Glutamatergic neuron (in vitro differentiated cells): ENCODE measurements at regions not wholly inside any gene's neighbourhood (a gene's known extent, or its start where the extent isn't known, plus 50 kb on each side); places are given as distances from the start of the nearest gene placed in this dataset.

Source experiments
- DNase-seq: peaks from one replicate; pipeline ENCODE4 v3.0.0; 2022
- H3K27ac Mint-ChIP-seq: one replicate; pipeline ENCODE4 v1.8.0; 2020; ENCODE audit warnings: mild to moderate bottlenecking, mixed read lengths, inconsistent platforms; ENCODE audit not compliant: unreplicated experiment
- H3K27me3 Mint-ChIP-seq: one replicate; pipeline ENCODE4 v1.8.0; 2020; ENCODE audit warnings: mild to moderate bottlenecking, moderate library complexity, mixed read lengths, inconsistent platforms; ENCODE audit not compliant: unreplicated experiment
- H3K36me3 Mint-ChIP-seq: one replicate; pipeline ENCODE4 v1.8.0; 2020; ENCODE audit warnings: mild to moderate bottlenecking, mixed read lengths, inconsistent platforms; ENCODE audit not compliant: unreplicated experiment
- H3K4me1 Mint-ChIP-seq: one replicate; pipeline ENCODE4 v1.8.0; 2020; ENCODE audit warnings: mild to moderate bottlenecking, low read depth, mixed read lengths, inconsistent platforms; ENCODE audit not compliant: unreplicated experiment
- H3K4me3 Mint-ChIP-seq: one replicate; pipeline ENCODE4 v1.8.0; 2020; ENCODE audit warnings: mild to moderate bottlenecking, mixed read lengths, inconsistent platforms; ENCODE audit not compliant: unreplicated experiment
- H3K9me3 Mint-ChIP-seq: one replicate; pipeline ENCODE4 v1.8.0; 2020; ENCODE audit warnings: mild to moderate bottlenecking, moderate library complexity, mixed read lengths, inconsistent platforms; ENCODE audit not compliant: unreplicated experiment
- TF ChIP-seq, protein P1 (sequence below): fragments of 200-600 bp; sonication (generic); IDR thresholded peaks from one replicate; pipeline ENCODE4 v1.5.0; 2021; ENCODE audit not compliant: partially characterized antibody, unreplicated experiment

DNA sequence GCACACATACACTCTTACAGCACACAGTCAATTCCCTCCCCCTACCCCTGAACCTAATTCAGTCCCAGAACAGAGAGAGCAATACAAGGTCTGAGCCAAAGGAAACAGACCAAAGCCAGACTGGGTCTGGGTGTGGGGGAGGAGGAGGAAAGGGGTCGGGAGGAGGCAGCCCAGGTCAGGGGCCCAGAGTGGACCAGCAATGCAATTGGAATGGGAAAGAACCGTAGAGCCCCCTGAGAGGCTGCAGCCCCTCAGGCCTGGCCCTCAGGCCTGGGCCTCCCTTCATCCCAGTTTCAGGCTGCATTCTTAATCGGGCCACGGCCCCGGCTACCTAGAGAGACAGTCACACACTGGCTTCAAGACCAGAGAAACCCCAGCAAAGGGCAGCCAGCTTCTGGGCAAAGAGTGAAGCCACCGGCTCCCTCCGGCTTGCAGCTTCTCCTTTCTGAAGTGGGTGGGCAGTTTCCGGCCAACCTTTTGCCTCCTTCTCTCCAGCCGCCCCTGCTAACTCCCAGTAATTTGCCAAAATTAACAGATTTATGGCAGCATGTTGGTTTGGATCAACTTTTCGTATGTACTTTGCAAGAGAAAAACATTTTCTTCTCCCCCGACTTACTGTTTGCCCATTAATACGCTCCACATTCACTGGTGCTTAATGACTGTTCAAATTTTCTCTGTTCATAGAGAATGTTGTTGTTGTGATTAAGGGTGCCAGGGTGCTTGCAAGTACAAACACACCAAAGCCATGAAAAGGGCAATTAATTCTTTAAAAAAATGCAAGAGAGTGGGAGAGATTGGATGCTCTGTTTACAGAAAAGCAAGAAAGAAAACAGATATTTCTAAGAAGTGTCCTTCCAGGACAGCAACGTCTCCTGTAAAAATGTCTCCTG is 488.3 kb downstream of the MN1 start:
- no peaks in the 10 kb centered on the region for H3K4me1 Mint-ChIP-seq
- no peak for DNase-seq
- H3K36me3 Mint-ChIP-seq = peaks cover 4% of the 10 kb centered on the region
- no peak overlapping the region for H3K27ac Mint-ChIP-seq
- H3K9me3 Mint-ChIP-seq = peaks cover 4% of the 10 kb centered on the region
- peaks cover 7% of the 10 kb centered on the region for H3K27me3 Mint-ChIP-seq
- no peak overlapping the region for H3K4me3 Mint-ChIP-seq
- TF ChIP-seq, protein P1, sequence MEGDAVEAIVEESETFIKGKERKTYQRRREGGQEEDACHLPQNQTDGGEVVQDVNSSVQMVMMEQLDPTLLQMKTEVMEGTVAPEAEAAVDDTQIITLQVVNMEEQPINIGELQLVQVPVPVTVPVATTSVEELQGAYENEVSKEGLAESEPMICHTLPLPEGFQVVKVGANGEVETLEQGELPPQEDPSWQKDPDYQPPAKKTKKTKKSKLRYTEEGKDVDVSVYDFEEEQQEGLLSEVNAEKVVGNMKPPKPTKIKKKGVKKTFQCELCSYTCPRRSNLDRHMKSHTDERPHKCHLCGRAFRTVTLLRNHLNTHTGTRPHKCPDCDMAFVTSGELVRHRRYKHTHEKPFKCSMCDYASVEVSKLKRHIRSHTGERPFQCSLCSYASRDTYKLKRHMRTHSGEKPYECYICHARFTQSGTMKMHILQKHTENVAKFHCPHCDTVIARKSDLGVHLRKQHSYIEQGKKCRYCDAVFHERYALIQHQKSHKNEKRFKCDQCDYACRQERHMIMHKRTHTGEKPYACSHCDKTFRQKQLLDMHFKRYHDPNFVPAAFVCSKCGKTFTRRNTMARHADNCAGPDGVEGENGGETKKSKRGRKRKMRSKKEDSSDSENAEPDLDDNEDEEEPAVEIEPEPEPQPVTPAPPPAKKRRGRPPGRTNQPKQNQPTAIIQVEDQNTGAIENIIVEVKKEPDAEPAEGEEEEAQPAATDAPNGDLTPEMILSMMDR = no peak

DNA sequence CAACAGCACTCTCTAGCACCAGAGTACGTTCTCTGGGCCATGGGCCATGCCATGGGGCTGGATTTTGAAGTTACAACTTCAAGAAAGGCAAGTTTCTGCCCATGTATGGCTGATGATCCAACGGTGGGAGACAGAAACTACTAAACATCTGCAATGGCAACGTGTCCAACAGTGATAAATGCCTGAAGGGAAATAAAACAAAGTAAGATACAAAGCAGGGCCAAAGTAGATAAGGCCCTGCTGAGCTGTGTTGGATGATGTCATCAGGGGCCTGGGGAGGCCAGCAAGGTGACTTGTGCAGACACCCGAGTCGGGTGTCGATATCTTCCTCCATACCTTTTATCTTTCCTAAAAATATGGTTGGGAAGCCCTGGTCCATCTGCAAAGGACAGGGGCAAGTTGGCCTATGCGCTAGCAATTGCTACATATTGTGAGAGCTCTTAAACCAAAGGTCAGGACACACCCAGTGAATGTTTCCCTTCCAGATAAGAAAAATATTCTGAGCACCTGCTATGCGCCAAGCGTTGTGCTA is 487.2 kb downstream of the MN1 start:
- no peaks in the 10 kb centered on the region for H3K4me1 Mint-ChIP-seq
- peaks cover 7% of the 10 kb centered on the region for H3K27me3 Mint-ChIP-seq
- TF ChIP-seq, protein P1 = no peak
- DNase-seq = no peak
- H3K4me3 Mint-ChIP-seq = no peak overlapping the region
- peaks cover 10% of the 10 kb centered on the region for H3K36me3 Mint-ChIP-seq
- H3K9me3 Mint-ChIP-seq = peaks cover 6% of the 10 kb centered on the region
- no peak overlapping the region for H3K27ac Mint-ChIP-seq

DNA sequence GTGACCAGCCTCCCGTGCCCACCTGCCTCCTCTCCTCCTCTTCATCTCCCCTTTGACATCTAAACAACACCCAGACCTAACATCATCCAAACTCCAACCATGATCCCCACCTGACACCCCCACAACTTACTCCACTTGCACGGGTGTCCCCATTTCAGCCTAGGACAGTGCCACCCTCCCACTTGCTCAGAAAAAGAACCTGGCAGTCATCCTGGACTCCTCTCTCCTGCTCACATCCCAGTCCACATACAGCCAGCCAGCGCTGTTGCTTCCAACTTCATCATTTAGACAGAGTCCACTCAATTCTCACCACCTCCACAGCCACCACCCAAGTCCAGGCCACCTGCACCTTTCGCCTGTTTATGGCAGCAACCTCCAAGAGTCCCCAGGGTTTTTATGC is 485.7 kb downstream of the MN1 start:
- H3K27ac Mint-ChIP-seq = no peak overlapping the region
- peaks cover 10% of the 10 kb centered on the region for H3K36me3 Mint-ChIP-seq
- no peak for DNase-seq
- H3K27me3 Mint-ChIP-seq = peaks cover 5% of the 10 kb centered on the region
- H3K9me3 Mint-ChIP-seq = peaks cover 6% of the 10 kb centered on the region
- H3K4me1 Mint-ChIP-seq = no peaks in the 10 kb centered on the region
- TF ChIP-seq, protein P1 = no peak
- H3K4me3 Mint-ChIP-seq = no peak overlapping the region

DNA sequence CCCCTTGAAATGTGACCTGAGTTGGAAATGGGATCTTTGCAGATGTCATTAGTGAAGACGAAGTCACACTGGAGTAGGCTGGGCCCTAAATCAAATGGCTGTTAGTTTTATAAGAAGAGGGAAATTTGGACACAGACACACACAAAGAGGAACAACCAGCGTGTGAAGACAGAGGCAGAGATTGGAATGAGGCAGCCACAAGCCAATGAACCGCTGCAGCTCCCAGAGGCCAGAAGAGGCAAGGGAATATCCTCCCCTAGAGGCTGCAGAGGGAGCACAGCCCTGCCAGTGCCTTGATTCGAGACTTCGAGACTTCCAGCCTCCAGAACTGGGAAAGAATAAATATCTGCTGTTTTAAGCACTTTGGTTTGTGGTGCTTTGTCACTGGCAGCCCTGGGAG is 484.5 kb downstream of the MN1 start:
- Mint-ChIP-seq H3K36me3 (peaks cover 10% of the 10 kb centered on the region), H3K27ac (no peak overlapping the region), H3K4me3 (no peak overlapping the region), H3K9me3 (peaks cover 6% of the 10 kb centered on the region), H3K27me3 (peaks cover 5% of the 10 kb centered on the region), H3K4me1 (no peaks in the 10 kb centered on the region)
- TF ChIP-seq, protein P1 = no peak
- DNase-seq = no peak

DNA sequence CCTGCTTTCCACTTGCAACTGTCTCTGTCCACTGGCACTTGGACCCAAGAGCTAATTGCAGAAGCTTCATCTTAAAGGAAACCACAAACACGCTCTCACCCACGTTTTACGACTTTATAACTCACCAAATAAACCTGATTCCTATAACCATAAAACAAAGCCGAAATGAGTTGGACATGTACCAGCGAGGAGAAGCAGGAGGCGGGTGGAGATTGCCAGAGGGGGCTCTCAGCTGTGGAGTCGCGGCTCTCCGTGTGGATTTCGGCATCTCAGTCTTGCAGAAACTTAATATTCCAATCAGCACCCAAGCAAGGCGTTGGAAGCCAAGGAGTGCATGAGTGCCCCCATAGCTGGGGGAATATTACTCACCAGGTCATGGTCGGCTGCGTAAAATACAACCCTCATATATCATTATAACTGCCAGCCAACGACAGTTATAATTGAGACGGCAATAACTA is 483.6 kb downstream of the MN1 start:
- peaks cover 6% of the 10 kb centered on the region for H3K9me3 Mint-ChIP-seq
- H3K27ac Mint-ChIP-seq = no peak overlapping the region
- H3K4me1 Mint-ChIP-seq = no peaks in the 10 kb centered on the region
- peaks cover 8% of the 10 kb centered on the region for H3K27me3 Mint-ChIP-seq
- no peak for DNase-seq
- TF ChIP-seq, protein P1 = no peak
- no peak overlapping the region for H3K4me3 Mint-ChIP-seq
- H3K36me3 Mint-ChIP-seq = peaks cover 10% of the 10 kb centered on the region
